Central memory CD4-positive, alpha-beta T cell (primary cell): ENCODE measurements at regions not wholly inside any gene's neighbourhood (a gene's known extent, or its start where the extent isn't known, plus 50 kb on each side); places are given as distances from the start of the nearest gene placed in this dataset.
"Not testable (repeated sequence)": the region's sequence is repeated elsewhere in the genome, so short reads cannot be mapped to it uniquely, and the experiment has no call there.

Source experiments
- DNase-seq: peaks from one replicate; pipeline ENCODE4 v3.0.0; 2022

- no peak for DNase-seq
These were observed 926.7 kb downstream of the TYW1 start for GRCh38 chr7:67923286-67923685.

- DNase-seq: no peak
These were observed 931.5 kb downstream of the TYW1 start for GRCh38 chr7:67928141-67928540.

- not testable (repeated sequence) for DNase-seq
These were observed 939.8 kb downstream of the TYW1 start for GRCh38 chr7:67936447-67936846.

- DNase-seq: no peak
These were observed 943.8 kb downstream of the TYW1 start for GRCh38 chr7:67940400-67940799.

GRCh38 chr7:67947191-67947590 lies 950.6 kb downstream of the TYW1 start:
- DNase-seq: no peak

- DNase-seq: no peak
These were observed 951.0 kb downstream of the TYW1 start for GRCh38 chr7:67947646-67948045.

GRCh38 chr7:67950321-67951083 lies 953.9 kb downstream of the TYW1 start:
- DNase-seq: no peak

GRCh38 chr7:67955061-67955460 lies 958.4 kb downstream of the TYW1 start:
- no peak for DNase-seq

GRCh38 chr7:67962863-67963262 lies 966.2 kb downstream of the TYW1 start:
- DNase-seq: no peak

GRCh38 chr7:67976490-67976889 lies 979.9 kb downstream of the TYW1 start:
- DNase-seq: no peak

- no peak for DNase-seq
These were observed 986.9 kb downstream of the TYW1 start for GRCh38 chr7:67983486-67983885.

- no peak for DNase-seq
These were observed 987.7 kb downstream of the TYW1 start for GRCh38 chr7:67984326-67984725.

GRCh38 chr7:67989142-67989541 lies 992.5 kb downstream of the TYW1 start:
- DNase-seq: no peak

- no peak for DNase-seq
These were observed 993.4 kb downstream of the TYW1 start for GRCh38 chr7:67990003-67990402.

- no peak for DNase-seq
These were observed 994.1 kb downstream of the TYW1 start for GRCh38 chr7:67990716-67991115.

- no peak for DNase-seq
These were observed 995.7 kb downstream of the TYW1 start for GRCh38 chr7:67992287-67992686.

GRCh38 chr7:68005992-68006391 lies 1009.4 kb downstream of the TYW1 start:
- no peak for DNase-seq

- DNase-seq: no peak
These were observed 1010.0 kb downstream of the TYW1 start for GRCh38 chr7:68006619-68007018.

GRCh38 chr7:68009716-68010115 lies 1013.1 kb downstream of the TYW1 start:
- no peak for DNase-seq

GRCh38 chr7:68014031-68014736 lies 1017.6 kb downstream of the TYW1 start:
- no peak for DNase-seq

- no peak for DNase-seq
These were observed 1018.7 kb downstream of the TYW1 start for GRCh38 chr7:68015122-68015977.

- no peak for DNase-seq
These were observed 1019.4 kb downstream of the TYW1 start for GRCh38 chr7:68015978-68016532.

- DNase-seq: no peak
These were observed 1023.5 kb downstream of the TYW1 start for GRCh38 chr7:68020102-68020501.
